CD1c-positive myeloid dendritic cell (primary cell): ENCODE measurements at regions not wholly inside any gene's neighbourhood (a gene's known extent, or its start where the extent isn't known, plus 50 kb on each side); places are given as distances from the start of the nearest gene placed in this dataset.

Experiments
- DNase-seq: peaks from one replicate; pipeline ENCODE4 v3.0.0-alpha.2; 2016; ENCODE audit errors: extremely low spot score

GRCh38 chr1:13922466-13923110 lies 222.6 kb downstream of the PRDM2 start:
- no peak for DNase-seq

GRCh38 chr1:13926556-13926955 lies 226.6 kb downstream of the PRDM2 start:
- DNase-seq, result no peak

DNA sequence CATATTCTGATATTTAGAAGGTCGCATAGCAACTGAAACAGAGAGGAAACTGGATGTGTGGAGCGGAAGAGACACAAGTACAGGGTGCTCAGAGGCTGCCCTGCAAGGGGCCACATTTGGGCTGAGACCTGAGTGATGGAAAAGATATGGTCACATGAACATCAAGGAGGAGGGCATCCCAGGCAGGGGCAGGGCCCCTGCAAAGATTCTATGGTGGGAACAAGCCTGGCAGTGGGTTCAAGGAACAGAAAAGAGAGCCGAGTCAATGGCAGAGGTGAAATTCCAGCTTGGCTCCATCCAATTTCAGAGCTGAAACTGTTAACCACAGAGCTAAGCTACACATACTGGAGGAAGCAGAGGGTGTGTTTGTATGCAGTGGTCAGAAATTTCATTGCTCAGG lies 227.7 kb downstream of the PRDM2 start:
- no peak for DNase-seq

DNA sequence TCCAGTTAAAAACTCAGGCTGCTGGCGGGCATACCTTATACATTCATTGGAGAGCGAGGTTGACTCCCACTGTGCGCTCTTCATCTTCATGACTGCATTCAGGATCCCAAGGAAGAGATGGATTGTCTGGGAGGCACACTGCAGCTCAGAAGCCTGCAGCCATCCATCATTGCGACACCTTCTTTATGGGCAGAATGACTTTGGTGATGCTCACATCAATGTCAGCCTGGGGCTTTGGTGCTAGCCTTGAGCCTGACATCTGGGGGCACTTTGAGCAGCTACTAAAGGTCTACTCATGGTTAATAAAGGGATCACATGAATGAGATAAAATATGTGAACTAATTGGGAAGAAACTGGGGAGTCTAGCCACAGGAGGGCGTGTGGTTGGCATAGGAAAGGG lies 229.3 kb downstream of the PRDM2 start:
- DNase-seq, result no peak

- no peak for DNase-seq
Observed at GRCh38 chr1:13930151-13930550, 230.2 kb downstream of the PRDM2 start.

DNA sequence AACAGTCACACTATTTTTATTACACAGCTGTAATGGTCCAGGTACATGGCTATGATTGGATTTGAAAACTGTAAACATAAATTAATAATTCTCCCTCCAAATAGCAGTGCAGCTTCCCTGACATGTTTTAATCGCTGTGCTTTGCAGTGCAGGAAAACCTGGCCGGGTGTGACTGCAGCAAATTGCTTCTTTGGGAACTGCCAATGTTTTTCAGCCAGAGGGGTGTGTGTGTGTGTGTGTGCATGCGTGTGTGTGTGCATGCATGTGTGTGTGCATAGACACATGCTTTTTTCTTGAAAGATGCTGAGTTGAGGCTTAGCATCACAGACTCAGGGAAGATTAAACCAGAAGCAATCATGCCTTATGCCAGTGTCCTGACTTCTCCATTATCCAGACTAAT lies 231.2 kb downstream of the PRDM2 start:
- no peak for DNase-seq

DNA sequence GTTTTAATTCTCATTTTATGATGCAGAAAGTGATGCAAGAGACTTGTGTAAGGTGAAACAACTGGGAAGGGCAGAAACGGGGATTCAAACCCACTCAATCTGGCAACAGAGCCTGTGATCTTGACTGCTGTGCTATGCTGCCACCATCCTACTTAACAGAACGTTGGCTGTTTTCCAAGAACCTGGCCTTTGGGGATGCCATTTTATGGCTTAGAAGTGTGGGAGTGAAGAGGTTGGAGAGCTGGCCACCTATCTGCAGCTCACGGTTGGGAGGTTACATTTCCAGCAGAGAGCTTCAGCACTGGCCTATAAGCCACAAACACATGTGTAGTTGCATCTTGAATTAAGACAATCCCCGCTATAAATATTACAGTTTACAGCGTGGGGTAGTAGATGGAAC lies 235.3 kb downstream of the PRDM2 start:
- DNase-seq, result no peak

DNA sequence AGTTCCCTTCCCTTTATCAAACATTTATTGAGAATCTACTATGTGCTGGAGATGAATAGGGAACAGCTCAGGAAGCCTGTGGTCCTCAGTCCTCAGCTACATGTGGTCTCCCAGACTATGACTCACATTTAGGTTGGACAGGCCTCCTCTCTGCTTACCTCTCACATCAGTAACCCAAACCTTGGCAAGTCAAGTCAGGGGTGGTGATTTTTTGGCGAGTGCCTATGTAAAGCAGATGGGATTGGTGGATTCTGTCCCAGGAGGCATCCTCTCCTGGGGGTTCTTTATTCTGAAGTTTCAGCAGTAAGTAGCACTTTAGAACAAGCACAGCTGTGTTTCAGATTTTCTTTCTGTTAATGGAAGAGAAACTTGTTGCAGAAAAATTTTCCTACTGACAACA lies 241.3 kb downstream of the PRDM2 start:
- no peak for DNase-seq

DNA sequence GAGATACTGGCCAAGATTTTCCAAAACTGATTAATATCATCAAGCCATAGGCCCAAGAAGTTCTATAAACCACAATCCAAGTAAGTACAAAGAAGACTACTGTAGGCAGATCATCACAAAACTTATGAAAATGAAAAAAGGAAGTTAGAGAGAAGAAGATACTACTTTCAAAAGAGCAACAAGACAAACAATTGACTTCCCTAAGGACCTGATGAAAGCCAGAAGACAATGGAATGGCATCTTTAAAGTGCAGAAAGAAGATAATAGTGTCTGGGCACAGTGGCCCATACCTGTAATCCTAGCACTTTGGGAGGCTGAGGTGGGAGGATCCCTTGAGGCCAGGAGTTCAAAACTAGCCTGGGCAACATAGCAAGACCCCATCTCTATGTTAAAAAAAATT lies 243.1 kb downstream of the PRDM2 start:
- DNase-seq, result no peak

DNA sequence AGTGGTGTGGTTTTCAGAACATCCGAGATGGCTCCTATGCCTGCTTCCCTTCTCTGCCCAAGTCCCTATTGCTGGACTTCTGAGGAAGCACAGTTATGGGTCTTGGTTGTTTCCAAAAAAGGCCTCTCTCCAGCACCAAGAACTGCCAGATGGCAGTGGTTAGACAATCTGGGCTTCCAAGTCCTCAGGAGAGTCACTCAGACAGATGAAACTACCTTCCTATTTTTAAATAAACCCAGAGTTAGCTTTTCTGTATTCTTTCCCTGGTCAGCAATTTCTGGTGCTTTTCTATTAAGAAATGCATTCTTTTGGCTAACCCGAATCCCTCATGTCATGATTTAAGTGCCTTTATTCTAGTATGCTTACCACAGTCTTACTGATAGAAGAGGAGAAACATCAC lies 245.9 kb downstream of the PRDM2 start:
- DNase-seq, result no peak

- DNase-seq, result no peak
Observed at GRCh38 chr1:13947658-13948057, 247.7 kb downstream of the PRDM2 start.

GRCh38 chr1:13948396-13948795 lies 248.4 kb downstream of the PRDM2 start:
- DNase-seq, result no peak

DNA sequence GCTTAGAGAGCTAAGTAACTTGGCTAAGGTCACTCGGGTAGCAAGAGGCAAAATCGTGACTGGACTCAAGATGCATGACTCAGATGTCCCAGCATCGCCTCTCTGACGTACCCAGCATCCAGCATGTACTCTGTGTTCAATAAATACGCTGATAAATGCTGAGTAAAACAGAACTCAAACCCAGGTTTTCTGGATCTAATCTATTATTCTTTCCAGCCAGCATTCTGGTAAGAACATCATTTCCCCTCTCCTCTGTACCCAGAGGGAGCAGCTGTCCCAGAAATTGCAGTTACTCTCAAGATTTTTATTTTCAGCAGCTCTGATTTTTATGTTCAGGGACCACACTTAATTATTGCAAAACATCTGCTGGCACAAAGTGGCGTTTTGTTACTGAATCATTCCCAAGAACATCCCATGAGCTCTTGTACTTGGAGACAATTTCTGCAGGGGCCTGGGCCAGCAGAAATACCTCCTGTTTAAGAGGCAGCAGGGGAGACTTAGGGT lies 249.0 kb downstream of the PRDM2 start:
- no peak for DNase-seq

GRCh38 chr1:13949546-13949945 lies 249.6 kb downstream of the PRDM2 start:
- no peak for DNase-seq

- DNase-seq, result no peak
Observed at GRCh38 chr1:13950637-13951036, 250.6 kb downstream of the PRDM2 start.

DNA sequence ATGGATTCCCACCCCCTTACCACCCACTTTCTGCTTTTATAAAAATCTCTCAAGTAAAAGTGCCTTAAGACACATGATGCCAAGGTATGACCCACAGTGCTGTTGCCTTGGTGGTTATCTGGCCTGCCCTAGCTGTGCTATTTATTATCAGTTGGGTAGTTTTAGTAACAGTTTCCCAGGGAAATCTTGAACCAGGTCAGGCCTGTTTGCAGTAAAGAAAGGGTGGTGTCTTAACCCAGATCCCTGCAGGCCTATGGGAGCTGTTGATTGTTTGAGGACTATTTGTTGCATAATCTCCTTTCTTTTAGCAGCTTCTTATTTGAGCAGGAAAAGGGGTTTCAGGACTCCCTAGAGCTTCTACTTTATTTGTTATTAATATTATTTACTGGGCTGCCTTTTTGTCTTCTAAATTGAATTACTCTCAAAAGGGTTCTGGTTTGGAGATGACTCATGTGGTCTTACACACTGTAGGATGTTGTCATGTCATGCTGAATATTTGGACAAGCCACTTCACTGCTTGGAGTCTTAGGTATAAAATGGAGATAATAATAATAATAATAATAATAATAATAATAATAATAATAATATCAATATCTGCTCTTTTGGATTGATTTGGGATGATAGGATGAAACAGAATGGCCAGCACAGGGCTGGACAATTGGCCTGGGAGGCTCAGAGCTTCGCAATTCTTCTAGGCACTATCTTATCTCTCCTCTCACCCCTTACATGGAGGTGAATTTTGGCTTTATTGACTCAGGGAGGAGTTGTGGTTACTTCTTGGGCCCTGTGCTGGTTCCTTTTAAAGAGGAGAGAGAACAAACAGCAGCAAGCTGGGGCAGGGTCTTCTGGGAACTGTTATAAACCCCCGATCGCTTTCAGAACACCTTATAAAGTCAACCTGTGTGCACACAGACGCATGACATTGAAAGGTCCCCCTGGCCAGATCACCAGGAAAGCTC lies 252.1 kb downstream of the PRDM2 start:
- no peak for DNase-seq

DNA sequence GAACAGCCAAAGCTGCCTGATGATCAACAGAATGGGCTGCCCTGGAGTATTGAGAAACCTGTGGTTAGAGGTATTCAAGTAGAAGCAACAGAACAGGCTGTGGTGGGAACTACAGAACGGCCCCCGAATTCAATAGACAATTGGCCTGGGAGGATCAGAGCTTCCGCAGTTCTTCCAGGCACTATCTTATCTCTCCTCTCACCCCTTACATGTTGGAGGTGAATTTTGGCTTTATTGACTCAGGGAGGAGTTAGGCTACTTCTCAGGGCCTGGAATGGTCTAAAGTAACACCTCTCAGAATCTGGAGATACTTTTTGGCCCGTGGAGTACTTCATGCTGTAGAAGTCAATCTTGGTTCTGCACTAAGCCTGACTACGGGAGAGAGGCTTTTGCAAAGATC lies 253.0 kb downstream of the PRDM2 start:
- no peak for DNase-seq

DNA sequence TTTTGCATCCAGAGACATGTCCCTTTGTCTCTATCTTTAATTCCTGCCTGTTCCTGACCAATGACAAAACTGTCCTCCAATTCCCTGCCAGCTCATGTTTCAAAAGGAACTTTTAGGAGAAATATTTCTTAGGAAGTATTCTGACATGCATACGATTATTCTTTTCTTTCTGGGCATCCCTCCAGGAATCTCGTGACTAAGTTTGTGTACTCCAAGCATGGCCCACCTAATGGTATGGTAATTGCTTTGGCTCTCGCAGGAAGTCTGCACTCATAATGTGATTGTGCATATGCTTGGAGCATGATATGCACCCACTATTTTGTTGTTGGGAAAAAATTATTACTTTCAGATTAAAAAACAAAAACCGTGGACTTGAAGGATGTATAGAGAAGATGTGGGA lies 256.4 kb downstream of the PRDM2 start:
- DNase-seq, result no peak

DNA sequence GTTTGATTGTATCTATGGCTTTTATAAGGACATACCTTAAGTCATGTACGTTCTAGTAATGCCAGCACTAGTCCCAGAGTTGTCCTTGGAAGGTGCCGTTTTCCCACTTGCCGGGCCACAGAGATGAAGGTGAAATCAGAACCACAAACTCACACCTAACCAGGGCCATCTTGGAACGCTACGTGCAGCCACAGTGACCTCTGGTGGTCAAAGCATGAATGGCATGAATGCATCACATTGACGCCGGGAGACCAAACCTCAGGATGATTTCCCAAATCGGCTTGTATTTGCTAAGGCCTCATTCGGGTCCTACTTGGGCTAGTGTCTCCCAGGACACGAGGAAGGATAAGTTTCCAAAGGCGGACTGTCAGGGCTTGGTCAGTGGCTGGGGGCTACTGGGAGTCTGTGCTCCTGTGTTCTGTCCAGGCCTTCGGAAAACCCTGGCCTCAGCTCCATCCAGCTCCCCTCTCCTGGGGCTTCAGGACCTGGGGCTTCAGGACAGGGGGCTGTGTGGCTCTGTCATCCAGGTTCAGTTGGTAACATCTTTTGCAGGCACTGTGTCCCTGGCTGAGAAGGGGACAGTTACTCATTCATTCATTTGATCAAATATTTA lies 260.5 kb downstream of the PRDM2 start:
- DNase-seq, result peak; percentile 62

DNA sequence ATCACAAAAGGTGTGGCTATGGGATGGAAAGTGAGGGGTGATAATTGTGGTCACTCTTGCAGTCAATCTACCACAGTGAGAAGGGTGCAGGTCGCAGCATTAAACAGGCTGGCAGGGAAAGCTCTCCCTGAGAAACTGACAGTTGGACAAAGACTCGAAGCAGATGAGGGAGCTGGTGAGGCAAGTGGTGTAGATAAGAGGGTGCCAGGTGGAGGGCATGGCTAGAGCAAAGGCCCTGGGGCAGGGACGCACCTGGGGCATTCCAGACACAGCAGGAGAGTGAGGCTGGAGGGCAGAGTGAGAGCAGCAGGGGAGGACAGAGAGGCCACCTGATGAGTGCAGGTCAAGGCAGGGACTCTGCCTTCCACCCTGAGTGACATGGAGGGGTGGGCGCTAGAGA lies 264.8 kb downstream of the PRDM2 start:
- no peak for DNase-seq

- no peak for DNase-seq
Observed at GRCh38 chr1:13965770-13966398, 265.9 kb downstream of the PRDM2 start.

GRCh38 chr1:13967707-13968106 lies 267.7 kb downstream of the PRDM2 start:
- DNase-seq, result no peak
